ENCODE measurements at regions not wholly inside any gene's neighbourhood (a gene's known extent, or its start where the extent isn't known, plus 50 kb on each side); places are given as distances from the start of the nearest gene placed in this dataset.

GRCh38 chr2:196563876-196564275 lies 75.6 kb upstream of the CCDC150 start:
- ChIA-PET CTCF (no interaction called here), POLR2A (no interaction called here)
- TF ChIP-seq, protein P1, sequence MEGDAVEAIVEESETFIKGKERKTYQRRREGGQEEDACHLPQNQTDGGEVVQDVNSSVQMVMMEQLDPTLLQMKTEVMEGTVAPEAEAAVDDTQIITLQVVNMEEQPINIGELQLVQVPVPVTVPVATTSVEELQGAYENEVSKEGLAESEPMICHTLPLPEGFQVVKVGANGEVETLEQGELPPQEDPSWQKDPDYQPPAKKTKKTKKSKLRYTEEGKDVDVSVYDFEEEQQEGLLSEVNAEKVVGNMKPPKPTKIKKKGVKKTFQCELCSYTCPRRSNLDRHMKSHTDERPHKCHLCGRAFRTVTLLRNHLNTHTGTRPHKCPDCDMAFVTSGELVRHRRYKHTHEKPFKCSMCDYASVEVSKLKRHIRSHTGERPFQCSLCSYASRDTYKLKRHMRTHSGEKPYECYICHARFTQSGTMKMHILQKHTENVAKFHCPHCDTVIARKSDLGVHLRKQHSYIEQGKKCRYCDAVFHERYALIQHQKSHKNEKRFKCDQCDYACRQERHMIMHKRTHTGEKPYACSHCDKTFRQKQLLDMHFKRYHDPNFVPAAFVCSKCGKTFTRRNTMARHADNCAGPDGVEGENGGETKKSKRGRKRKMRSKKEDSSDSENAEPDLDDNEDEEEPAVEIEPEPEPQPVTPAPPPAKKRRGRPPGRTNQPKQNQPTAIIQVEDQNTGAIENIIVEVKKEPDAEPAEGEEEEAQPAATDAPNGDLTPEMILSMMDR (IDR thresholded peaks at IDR 0.05; ENCODE audit: insufficient read depth, low read length, missing control alignments) = no peak
- DNase-seq (ENCODE audit: low read depth, low spot score) = no peak
- no peak overlapping the region for H3K4me3 ChIP-seq (ENCODE audit: low read depth, low read length)

DNA sequence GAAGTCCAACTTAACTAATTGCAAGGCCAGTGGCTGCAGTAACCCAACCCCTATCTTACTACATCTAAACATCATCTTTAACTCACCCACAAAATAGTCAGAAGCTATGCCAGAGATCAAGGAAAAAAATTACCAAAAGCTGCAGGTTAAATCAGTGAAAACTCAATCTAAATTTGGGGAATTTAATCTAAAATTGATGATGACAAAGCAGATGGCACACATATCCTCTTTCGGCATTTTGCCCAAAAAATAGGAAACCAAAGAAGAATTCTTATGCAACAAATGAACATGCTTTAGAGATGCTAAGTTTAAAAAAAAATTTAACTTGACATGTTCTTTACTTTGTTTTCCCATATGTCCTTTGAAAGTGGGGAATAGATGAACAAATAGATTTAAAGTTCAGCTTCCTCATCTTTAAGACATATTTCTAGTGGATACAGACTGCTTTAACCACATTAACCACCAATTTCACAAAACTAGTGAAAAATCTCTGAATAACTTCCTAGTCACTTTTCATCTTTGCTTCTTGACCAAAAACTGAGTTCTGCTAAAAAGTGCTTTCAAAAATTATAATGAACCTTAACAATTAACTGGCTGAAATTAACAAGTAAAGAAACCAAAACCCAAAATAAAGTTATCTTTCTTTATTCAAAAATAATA lies 74.3 kb upstream of the CCDC150 start:
- no peak for DNase-seq (ENCODE audit: low read depth, low spot score)
- no peak overlapping the region for H3K4me3 ChIP-seq (ENCODE audit: low read depth, low read length)
- ChIA-PET POLR2A (no interaction called here), CTCF (no interaction called here)
- TF ChIP-seq, protein P1 (IDR thresholded peaks at IDR 0.05; ENCODE audit: insufficient read depth, low read length, missing control alignments) = no peak

DNA sequence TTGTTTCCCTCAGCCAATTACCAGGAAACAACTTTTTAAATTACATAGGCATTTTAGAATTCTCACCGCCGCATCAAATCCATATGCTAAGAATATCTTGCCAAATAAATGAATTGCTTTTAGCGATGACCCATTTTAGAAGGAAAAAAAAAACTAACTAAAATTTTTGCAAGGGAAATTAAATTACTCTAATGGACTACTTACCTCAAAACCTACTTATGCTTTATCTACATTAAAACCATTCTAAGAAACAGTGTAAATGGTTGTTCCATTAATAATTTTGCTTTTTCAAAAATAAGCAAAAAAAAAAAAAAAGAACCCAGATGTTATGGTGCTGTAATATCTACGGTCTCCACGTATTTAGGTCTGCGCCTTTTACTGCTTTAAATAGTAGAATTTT lies 73.5 kb upstream of the CCDC150 start:
- TF ChIP-seq, protein P1 (IDR thresholded peaks at IDR 0.05; ENCODE audit: insufficient read depth, low read length, missing control alignments) = no peak
- ChIA-PET POLR2A (interaction anchor here (0.6 kb wide), 1 partner anchor 24 kb away, joined by 5 read pairs; no protein-coding TSS in a partner anchor), CTCF (interaction anchor here (0.6 kb wide), 1 partner anchor 64 kb away, joined by 3 read pairs; no protein-coding TSS in a partner anchor)
- no peak overlapping the region for H3K4me3 ChIP-seq (ENCODE audit: low read depth, low read length)
- DNase-seq (ENCODE audit: low read depth, low spot score) = no peak

DNA sequence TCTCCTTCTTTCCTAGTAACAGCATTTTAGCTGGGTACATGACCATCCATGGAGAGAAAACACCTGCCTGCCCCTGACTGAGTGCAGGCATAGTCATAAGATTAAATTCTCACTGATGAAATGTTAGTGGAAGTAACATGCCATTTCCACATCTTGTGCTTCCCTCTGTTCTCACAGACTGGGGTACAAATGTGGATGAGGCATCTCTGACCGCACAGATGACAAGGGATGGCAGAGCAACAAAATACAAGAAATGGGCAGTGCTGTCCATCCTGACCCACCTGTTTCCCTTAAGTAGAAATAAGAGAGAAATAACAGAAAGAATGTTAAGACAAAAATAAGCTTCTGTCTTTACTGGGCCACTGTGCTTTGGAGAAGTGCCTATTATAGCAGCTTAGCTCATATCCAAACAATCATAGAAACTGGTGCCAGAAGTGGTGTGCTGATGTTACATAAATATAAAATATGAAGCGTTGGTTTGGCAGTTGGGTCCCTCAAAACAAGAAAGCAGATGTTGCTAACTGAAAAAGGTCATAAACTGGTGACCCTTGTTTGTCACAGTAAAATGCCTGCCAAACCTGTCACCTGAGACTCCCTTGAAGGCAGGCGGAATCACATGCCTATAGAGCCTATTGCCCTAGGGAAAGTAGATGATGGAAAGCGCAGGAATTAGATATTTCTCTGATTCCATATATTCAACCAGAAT lies 72.4 kb upstream of the CCDC150 start:
- no peak for DNase-seq (ENCODE audit: low read depth, low spot score)
- POLR2A ChIA-PET = no interaction called here
- TF ChIP-seq, protein P1 (IDR thresholded peaks at IDR 0.05; ENCODE audit: insufficient read depth, low read length, missing control alignments) = no peak
- no peak overlapping the region for H3K4me3 ChIP-seq (ENCODE audit: low read depth, low read length)
- CTCF ChIA-PET = no interaction called here

DNA sequence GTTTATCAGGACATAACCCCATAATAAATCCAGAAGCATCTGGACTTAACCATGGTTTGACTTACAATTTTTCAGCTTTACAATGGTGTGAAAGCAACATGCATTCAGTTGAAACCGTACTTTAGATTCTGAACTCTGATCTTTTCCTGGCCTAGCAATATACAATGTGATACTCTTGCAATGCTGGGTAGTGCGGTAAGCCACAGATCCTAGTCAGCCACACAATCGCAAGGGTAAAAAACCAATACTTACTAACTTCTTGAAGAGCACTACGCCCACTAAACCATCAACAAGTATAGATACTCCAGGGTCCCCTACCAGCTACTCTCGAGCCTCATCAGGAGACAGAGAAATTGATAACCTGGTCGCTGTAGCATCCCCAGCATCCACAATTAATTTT lies 71.0 kb upstream of the CCDC150 start:
- ChIA-PET CTCF (interaction anchor here (1.3 to 1.4 kb wide), 2 partner anchors 9 to 23 kb away, joined by 4 to 5 read pairs; no protein-coding TSS in a partner anchor), POLR2A (no interaction called here)
- DNase-seq (ENCODE audit: low read depth, low spot score) = no peak
- TF ChIP-seq, protein P1 (IDR thresholded peaks at IDR 0.05; ENCODE audit: insufficient read depth, low read length, missing control alignments) = no peak
- H3K4me3 ChIP-seq (ENCODE audit: low read depth, low read length) = no peak overlapping the region

- no peak overlapping the region for H3K4me3 ChIP-seq (ENCODE audit: low read depth, low read length)
- DNase-seq (ENCODE audit: low read depth, low spot score) = no peak
- CTCF ChIA-PET = no interaction called here
- TF ChIP-seq, protein P1 (IDR thresholded peaks at IDR 0.05; ENCODE audit: insufficient read depth, low read length, missing control alignments) = no peak
- POLR2A ChIA-PET = no interaction called here
Measured at GRCh38 chr2:196584903-196585302, 54.6 kb upstream of the CCDC150 start.

Measured in AG04449 (cell line).